B cell (primary cell): ENCODE measurements at regions not wholly inside any gene's neighbourhood (a gene's known extent, or its start where the extent isn't known, plus 50 kb on each side); places are given as distances from the start of the nearest gene placed in this dataset.

Experiments
- ATAC-seq: fragments of 200-7000 bp; cut with Tn5 transposase; one replicate; pipeline ENCODE4 v1.10.0; 2021; ENCODE audit warnings: low read depth, mild to moderate bottlenecking, moderate number of reproducible peaks, moderate library complexity
- CTCF ChIA-PET: fragments of 350-600 bp; sonication (Branson Sonifier 250); formaldehyde crosslinking; loops from one replicate; lab custom pipeline; 2021; ENCODE audit warnings: antibody characterized with exemption, inconsistent platforms; lab: Charles Lee
- POLR2A ChIA-PET: fragments of 350-600 bp; sonication (Branson Sonifier 250); formaldehyde crosslinking; loops from one replicate; lab custom pipeline; 2021; ENCODE audit warnings: antibody characterized with exemption; lab: Charles Lee
- DNase-seq: peaks from one replicate; pipeline ENCODE4 v3.0.0; 2013
- H2AFZ ChIP-seq: 2 replicates; pipeline ENCODE4 v1.6.1; 2012; ENCODE audit warnings: mild to moderate bottlenecking, low read depth, low read length; ENCODE audit not compliant: insufficient read depth, poor library complexity, severe bottlenecking
- H3K27ac ChIP-seq, 2 donors: 1 replicate in 1 of 2; 2 replicates in 1 of 2; pipeline ENCODE4 v1.5.1; 2012 to 2013; ENCODE audit warnings: low read length in 2 of 2, mild to moderate bottlenecking in 2 of 2, moderate library complexity in 1 of 2
- H3K27me3 ChIP-seq, 4 experiments: fragments of 200-600 bp in 1 of 4; sonication (generic) in 1 of 4; replicated peaks in 1 of 4; 1 replicate in 2 of 4; 2 replicates in 2 of 4; pipeline versions ENCODE4 v1.6.1 to v1.7.0; 2013 to 2016; ENCODE audit warnings: low read length in 3 of 4, mild to moderate bottlenecking in 2 of 4, mixed read lengths in 1 of 4, moderate library complexity in 1 of 4; ENCODE audit not compliant: insufficient read depth in 4 of 4, control insufficient read depth in 3 of 4; ENCODE audit errors: control extremely low read depth in 1 of 4
- H3K36me3 ChIP-seq, 2 experiments: replicated peaks in 1 of 2; 1 replicate in 1 of 2; 2 replicates in 1 of 2; pipeline versions ENCODE4 v1.6.1 to v1.7.1; 2013; ENCODE audit warnings: low read length in 1 of 2; ENCODE audit not compliant: insufficient read depth in 2 of 2, control insufficient read depth in 1 of 2; ENCODE audit errors: control extremely low read depth in 1 of 2, extremely low read depth in 1 of 2
- H3K4me1 ChIP-seq, 2 donors: fragments of 200-600 bp in 1 of 2; sonication (generic) in 1 of 2; 1 replicate in 1 of 2; 2 replicates in 1 of 2; pipeline versions ENCODE4 v1.5.1 to v1.6.1; 2013 to 2017; ENCODE audit warnings: low read length in 2 of 2; ENCODE audit not compliant: control insufficient read depth in 2 of 2, insufficient read depth in 2 of 2
- H3K4me2 ChIP-seq: replicated peaks from 2 replicates; pipeline ENCODE3; 2012; ENCODE audit warnings: mild to moderate bottlenecking, low read depth, low read length; ENCODE audit not compliant: poor library complexity, severe bottlenecking
- H3K4me3 ChIP-seq, 5 experiments: fragments of 200-600 bp in 1 of 5; sonication (generic) in 1 of 5; 1 replicate in 3 of 5; 2 replicates in 2 of 5; pipeline versions ENCODE4 v1.5.1 to v1.7.0; 2011 to 2016; ENCODE audit warnings: low read length in 4 of 5, mild to moderate bottlenecking in 4 of 5, low read depth in 2 of 5, control low read depth in 1 of 5, moderate library complexity in 1 of 5; ENCODE audit not compliant: insufficient read depth in 1 of 5; ENCODE audit errors: control extremely low read depth in 1 of 5, extremely low read depth in 1 of 5
- H3K79me2 ChIP-seq: fragments of 200-600 bp; sonication (generic); one replicate; pipeline ENCODE4 v1.6.0; 2016; ENCODE audit warnings: low read length; ENCODE audit not compliant: control insufficient read depth, insufficient read depth
- H3K9ac ChIP-seq: fragments of 200-600 bp; sonication (generic); 2 replicates; pipeline ENCODE4 v1.6.1; 2017; ENCODE audit warnings: mild to moderate bottlenecking, low read length, moderate library complexity
- H3K9me3 ChIP-seq, 3 donors: one replicate each; pipeline versions ENCODE4 v1.6.1 to v1.7.1; 2013; ENCODE audit warnings: low read length in 2 of 3; ENCODE audit not compliant: control insufficient read depth in 2 of 3, insufficient read depth in 1 of 3; ENCODE audit errors: control extremely low read depth in 1 of 3
- H4K20me1 ChIP-seq: 2 replicates; pipeline ENCODE4 v1.6.0; 2012; ENCODE audit warnings: mild to moderate bottlenecking, low read length; ENCODE audit not compliant: insufficient read depth, control insufficient read depth, poor library complexity, severe bottlenecking
- H3K27ac Mint-ChIP-seq: one replicate; pipeline ENCODE4 v1.8.0; 2021; ENCODE audit warnings: mixed read lengths
- H3K27me3 Mint-ChIP-seq: one replicate; pipeline ENCODE4 v1.8.0; 2021; ENCODE audit warnings: mixed read lengths
- H3K4me1 Mint-ChIP-seq: one replicate; pipeline ENCODE4 v1.8.0; 2021; ENCODE audit warnings: mixed read lengths
- H3K4me3 Mint-ChIP-seq: one replicate; pipeline ENCODE4 v1.8.0; 2021; ENCODE audit warnings: mixed read lengths
- H3K9me3 Mint-ChIP-seq: one replicate; pipeline ENCODE4 v1.8.0; 2022; ENCODE audit warnings: mixed read lengths; ENCODE audit not compliant: insufficient read depth
- EZH2 ChIP-seq: IDR thresholded peaks from 2 replicates; pipeline ENCODE4 v1.6.1; 2012; ENCODE audit warnings: borderline replicate concordance, low read depth, mild to moderate bottlenecking, moderate library complexity, low read length; ENCODE audit not compliant: insufficient read depth, poor library complexity, severe bottlenecking
- WGBS: methylation state at CpG from one replicate; pipeline ENCODE4 v1.1.5; 2013; ENCODE audit warnings: missing lambda C conversion rate; ENCODE audit not compliant: insufficient coverage; 5-methylcytosine and 5-hydroxymethylcytosine counted together
- intact Hi-C: fragments of 100-400 bp; cut with micrococcal nuclease; formaldehyde crosslinking; loops from one replicate; pipeline ENCODE4 v1.10.0; 2022
- TF ChIP-seq, protein P1 (sequence below): fragments of 200-600 bp; IDR thresholded peaks from one replicate; pipeline ENCODE4 v1.8.0; 2022; ENCODE audit warnings: antibody characterized with exemption, mild to moderate bottlenecking

DNA sequence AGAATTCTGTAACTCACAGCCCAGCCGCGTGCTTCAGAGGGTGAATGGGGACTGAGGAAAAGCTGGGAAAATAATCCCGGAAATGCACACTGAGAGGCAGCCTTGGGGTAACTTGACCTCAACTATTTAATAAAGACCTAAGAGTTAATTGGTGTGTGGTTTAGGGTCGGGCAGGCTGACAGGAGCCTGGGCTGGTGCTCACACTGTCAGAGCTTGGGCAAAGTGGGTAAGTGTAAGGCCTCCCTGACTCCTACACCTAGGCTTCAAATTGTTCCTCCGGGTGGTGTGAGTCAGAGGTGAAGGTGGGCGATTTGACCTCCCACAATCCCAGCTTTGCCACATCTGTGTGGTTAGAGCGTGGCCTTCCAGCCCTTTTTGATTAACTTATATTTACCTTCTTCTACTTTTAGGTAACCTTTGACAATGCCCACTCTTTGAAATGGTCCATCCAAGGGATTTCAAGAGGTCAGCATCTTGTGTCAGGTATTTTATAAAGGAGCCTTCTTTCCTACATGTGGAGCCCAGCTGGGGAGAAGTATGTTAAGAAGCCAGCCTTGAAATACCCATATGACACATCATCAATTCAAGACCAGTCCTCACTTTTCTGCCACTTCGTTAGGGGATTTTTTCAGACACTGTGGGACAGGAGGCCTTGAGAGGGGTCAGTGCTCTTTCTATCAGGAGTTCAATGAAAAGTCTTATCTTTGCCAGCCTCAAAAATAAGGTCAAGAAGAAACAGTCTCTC lies 114.2 kb downstream of the NUFIP1 start:
- ChIA-PET POLR2A (no interaction called here), CTCF (no interaction called here)
- ATAC-seq (no peak), DNase-seq (no peak)
- Histone ChIP-seq H3K36me3 (no peaks in the 10 kb centered on the region), H3K4me3 (no peak overlapping the region), H3K79me2 (no peaks in the 10 kb centered on the region), H3K27me3 (no peaks in the 10 kb centered on the region), H4K20me1 (no peaks in the 10 kb centered on the region), H3K9ac (no peak overlapping the region), H2AFZ (no peak overlapping the region), H3K4me1 (no peaks in the 10 kb centered on the region), H3K9me3 (peaks cover 0 to 9% (median 0%) of the 10 kb centered on the region in 3 donors), H3K4me2 (no peak overlapping the region), H3K27ac (no peak overlapping the region)
- Mint-ChIP-seq H3K4me1 (no peaks in the 10 kb centered on the region), H3K9me3 (no peaks in the 10 kb centered on the region), H3K27me3 (peaks cover 17% of the 10 kb centered on the region), H3K27ac (no peak overlapping the region), H3K4me3 (no peak overlapping the region)
- intact Hi-C loops, result no loop called here
- TF ChIP-seq, protein P1, sequence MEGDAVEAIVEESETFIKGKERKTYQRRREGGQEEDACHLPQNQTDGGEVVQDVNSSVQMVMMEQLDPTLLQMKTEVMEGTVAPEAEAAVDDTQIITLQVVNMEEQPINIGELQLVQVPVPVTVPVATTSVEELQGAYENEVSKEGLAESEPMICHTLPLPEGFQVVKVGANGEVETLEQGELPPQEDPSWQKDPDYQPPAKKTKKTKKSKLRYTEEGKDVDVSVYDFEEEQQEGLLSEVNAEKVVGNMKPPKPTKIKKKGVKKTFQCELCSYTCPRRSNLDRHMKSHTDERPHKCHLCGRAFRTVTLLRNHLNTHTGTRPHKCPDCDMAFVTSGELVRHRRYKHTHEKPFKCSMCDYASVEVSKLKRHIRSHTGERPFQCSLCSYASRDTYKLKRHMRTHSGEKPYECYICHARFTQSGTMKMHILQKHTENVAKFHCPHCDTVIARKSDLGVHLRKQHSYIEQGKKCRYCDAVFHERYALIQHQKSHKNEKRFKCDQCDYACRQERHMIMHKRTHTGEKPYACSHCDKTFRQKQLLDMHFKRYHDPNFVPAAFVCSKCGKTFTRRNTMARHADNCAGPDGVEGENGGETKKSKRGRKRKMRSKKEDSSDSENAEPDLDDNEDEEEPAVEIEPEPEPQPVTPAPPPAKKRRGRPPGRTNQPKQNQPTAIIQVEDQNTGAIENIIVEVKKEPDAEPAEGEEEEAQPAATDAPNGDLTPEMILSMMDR, result no peak
- no peak for TF ChIP-seq EZH2
- 100% methylated on average over 1 of the region's 8 CpGs for WGBS

DNA sequence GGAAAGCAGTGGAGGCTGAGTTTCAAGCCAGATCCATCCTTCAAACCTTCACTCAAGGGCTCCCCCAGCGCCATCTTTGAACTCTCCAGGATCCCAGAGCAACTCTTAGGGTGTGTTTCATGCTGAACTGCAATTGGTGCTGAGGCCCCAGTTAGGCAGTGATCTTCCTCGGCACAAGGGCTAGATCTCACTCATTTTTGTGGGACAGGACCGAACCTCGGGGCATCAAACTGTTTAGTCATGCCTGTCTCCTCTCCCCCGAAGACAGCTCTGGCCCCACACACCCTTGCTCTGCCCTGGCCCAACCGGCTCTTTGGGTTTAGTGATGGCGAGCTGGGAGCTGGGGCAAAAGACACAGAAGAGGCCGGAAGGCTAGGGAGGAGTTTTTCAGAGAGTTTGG lies 115.1 kb downstream of the NUFIP1 start:
- WGBS, result 93% methylated on average over 5 of the region's 8 CpGs

More for the DNA sequence above, 115.1 kb downstream of the NUFIP1 start:
- H3K27me3 ChIP-seq, result no peaks in the 10 kb centered on the region
- no peak overlapping the region for H3K4me3 ChIP-seq
- H3K36me3 ChIP-seq, result no peaks in the 10 kb centered on the region
- intact Hi-C loops, result no loop called here
- no peaks in the 10 kb centered on the region for H3K4me1 ChIP-seq
- H3K9me3 ChIP-seq, result peaks cover 0 to 9% (median 0%) of the 10 kb centered on the region in 3 donors
- ChIA-PET CTCF (no interaction called here), POLR2A (no interaction called here)
- no peak overlapping the region for H3K27ac Mint-ChIP-seq
- H3K4me2 ChIP-seq, result no peak overlapping the region
- H4K20me1 ChIP-seq, result no peaks in the 10 kb centered on the region
- no peak overlapping the region for H2AFZ ChIP-seq
- DNase-seq, result no peak
- no peak overlapping the region for H3K9ac ChIP-seq
- no peak overlapping the region for H3K27ac ChIP-seq
- no peak overlapping the region for H3K4me3 Mint-ChIP-seq
- no peaks in the 10 kb centered on the region for H3K4me1 Mint-ChIP-seq
- TF ChIP-seq, protein P1, result no peak
- no peak for TF ChIP-seq EZH2
- no peaks in the 10 kb centered on the region for H3K9me3 Mint-ChIP-seq
- peaks cover 13% of the 10 kb centered on the region for H3K27me3 Mint-ChIP-seq
- no peaks in the 10 kb centered on the region for H3K79me2 ChIP-seq
- no peak for ATAC-seq
